Stomach (tissue), 4 donors: ENCODE measurements at regions not wholly inside any gene's neighbourhood (a gene's known extent, or its start where the extent isn't known, plus 50 kb on each side); places are given as distances from the start of the nearest gene placed in this dataset.

Source experiments
- CTCF ChIP-seq, 7 experiments: fragments of 450-650 bp in 4 of 7; fragments of 200-600 bp in 3 of 7; sonication (generic) in 3 of 7; IDR thresholded peaks; one replicate each; pipeline ENCODE4 v1.5.1; 2016 to 2019; ENCODE audit warnings: antibody characterized with exemption in 7 of 7, control low read depth in 2 of 7, mild to moderate bottlenecking in 1 of 7
- EP300 ChIP-seq: sonication (generic); formaldehyde crosslinking; IDR thresholded peaks from one replicate; pipeline ENCODE4 v1.6.1; 2017; ENCODE audit warnings: antibody characterized with exemption
- POLR2A ChIP-seq, 4 donors: fragments of 450-650 bp; IDR thresholded peaks; one replicate each; pipeline ENCODE4 v1.6.1; 2016; ENCODE audit warnings: antibody characterized with exemption in 4 of 4, control low read depth in 2 of 4, mild to moderate bottlenecking in 1 of 4, moderate library complexity in 1 of 4

GRCh38 chrX:43423876-43424275, 232.2 kb upstream of the MAOA start:
- TF ChIP-seq CTCF (IDR thresholded peaks at IDR 0.05) (no peak), EP300 (no peak), POLR2A (IDR thresholded peaks at IDR 0.05) (no peak)
